PC-3 (cell line): ENCODE measurements at regions not wholly inside any gene's neighbourhood (a gene's known extent, or its start where the extent isn't known, plus 50 kb on each side); places are given as distances from the start of the nearest gene placed in this dataset.

ENCODE experiments used
- ATAC-seq: fragments of 200-7000 bp; cut with Tn5 transposase; 2 replicates; pipeline ENCODE4 v1.9.1; 2020; ENCODE audit warnings: mild to moderate bottlenecking, moderate library complexity
- BruUV-seq: library from RNA; stranded (reverse); fragments of 400-500 nt; replicated peaks from 2 replicates; lab custom pipeline; 2021; lab: Mats Ljungman, UMichigan
- CTCF ChIA-PET: fragments of 300-600 bp; sonication (Branson Sonifier 250); formaldehyde crosslinking; loops from one replicate; lab custom pipeline; 2022; ENCODE audit warnings: antibody characterized with exemption; lab: Charles Lee
- POLR2A ChIA-PET: fragments of 300-600 bp; sonication (Branson Sonifier 250); formaldehyde crosslinking; loops from one replicate; lab custom pipeline; 2022; ENCODE audit warnings: antibody characterized with exemption; ENCODE audit not compliant: unreplicated experiment; lab: Charles Lee
- DNase-seq: peaks from one replicate; pipeline ENCODE4 v3.0.0-alpha.2; 2015
- H2AFZ ChIP-seq: fragments of 300-600 bp; sonication (generic); 2 replicates; pipeline ENCODE4 v1.6.0; 2016; ENCODE audit warnings: antibody characterized with exemption, low read length
- H3F3A ChIP-seq: fragments of 300-600 bp; sonication (generic); one replicate; pipeline ENCODE4 v1.6.0; 2017; ENCODE audit warnings: antibody characterized with exemption, low read length, control low read depth, mild to moderate bottlenecking; ENCODE audit not compliant: unreplicated experiment
- H3K27ac ChIP-seq: fragments of 300-600 bp; sonication (generic); 2 replicates; pipeline ENCODE4 v1.5.1; 2016; ENCODE audit warnings: mild to moderate bottlenecking, low read length
- H3K27me3 ChIP-seq: fragments of 300-600 bp; sonication (generic); 2 replicates; pipeline ENCODE4 v1.6.1; 2016; ENCODE audit warnings: low read length, mixed read lengths
- H3K36me3 ChIP-seq: fragments of 300-600 bp; sonication (generic); 2 replicates; pipeline ENCODE4 v1.6.1; 2016; ENCODE audit warnings: low read depth, mixed run types, low read length, mixed read lengths
- H3K4me1 ChIP-seq: fragments of 300-600 bp; sonication (generic); 2 replicates; pipeline ENCODE4 v1.5.1; 2016; ENCODE audit warnings: low read length; ENCODE audit not compliant: insufficient read depth
- H3K4me2 ChIP-seq: fragments of 300-600 bp; sonication (generic); 2 replicates; pipeline ENCODE4 v1.6.0; 2016; ENCODE audit warnings: low read length
- H3K4me3 ChIP-seq: fragments of 300-600 bp; sonication (generic); 2 replicates; pipeline ENCODE4 v1.5.1; 2016; ENCODE audit warnings: mild to moderate bottlenecking, low read length, mixed read lengths
- H3K79me2 ChIP-seq: fragments of 300-600 bp; sonication (generic); 2 replicates; pipeline ENCODE4 v1.6.1; 2017; ENCODE audit warnings: low read length, mixed read lengths
- H3K9ac ChIP-seq: fragments of 300-600 bp; sonication (generic); 2 replicates; pipeline ENCODE4 v1.6.0; 2016; ENCODE audit warnings: mild to moderate bottlenecking, low read length
- H3K9me2 ChIP-seq: fragments of 300-600 bp; sonication (generic); replicated peaks from 2 replicates; pipeline ENCODE4 v1.6.1; 2016; ENCODE audit warnings: mixed run types, low read length, mixed read lengths
- H3K9me3 ChIP-seq: fragments of 300-600 bp; sonication (generic); 2 replicates; pipeline ENCODE4 v1.6.1; 2016; ENCODE audit warnings: low read length, mixed read lengths
- H4K20me1 ChIP-seq: fragments of 300-600 bp; sonication (generic); 2 replicates; pipeline ENCODE4 v1.6.1; 2016; ENCODE audit warnings: low read length, mixed read lengths
- EZH2 ChIP-seq: fragments of 300-600 bp; sonication (generic); IDR thresholded peaks from one replicate; pipeline ENCODE4 v1.6.1; 2017; ENCODE audit warnings: antibody characterized with exemption, mild to moderate bottlenecking, low read length; ENCODE audit not compliant: unreplicated experiment
- EZH2phosphoT487 ChIP-seq: fragments of 300-600 bp; sonication (generic); IDR thresholded peaks from 2 replicates; pipeline ENCODE4 v1.6.1; 2018; ENCODE audit warnings: mild to moderate bottlenecking, antibody characterized with exemption, low read length, borderline replicate concordance
- intact Hi-C: fragments of 100-400 bp; cut with micrococcal nuclease; formaldehyde crosslinking; loops from 2 replicates; pipeline ENCODE4 v1.9.0; 2023
- TF ChIP-seq, protein P1 (sequence below): fragments of 300-600 bp; sonication (generic); conservative IDR thresholded peaks from 2 replicates; pipeline ENCODE4 v1.5.1; 2017; ENCODE audit warnings: antibody characterized with exemption, low read depth, mild to moderate bottlenecking, low read length

DNA sequence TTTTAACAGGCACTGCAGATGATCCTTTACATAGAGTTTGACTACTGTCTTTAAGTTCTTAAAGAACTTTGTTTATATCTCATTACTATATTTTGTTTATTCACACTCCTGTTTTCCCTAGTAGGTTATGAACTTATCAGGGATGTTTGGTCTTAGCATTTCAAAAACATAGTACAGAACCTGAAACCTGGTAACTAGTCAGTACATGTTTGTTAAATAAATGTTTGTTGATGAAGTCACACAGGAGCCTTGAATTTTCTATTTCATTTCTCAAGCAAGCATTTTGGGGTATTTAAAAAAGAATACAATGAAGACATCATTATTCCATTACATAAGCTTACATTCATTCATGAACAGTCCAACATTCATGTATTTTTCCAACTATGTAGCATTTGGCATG lies 280.3 kb upstream of the ZSWIM2 start:
- no peaks in the 10 kb centered on the region for H3K4me1 ChIP-seq
- no peaks in the 10 kb centered on the region for H3K9me2 ChIP-seq
- H3K79me2 ChIP-seq: no peaks in the 10 kb centered on the region
- H3K27ac ChIP-seq: no peak overlapping the region
- H3K4me3 ChIP-seq: no peak overlapping the region
- no peaks in the 10 kb centered on the region for H3F3A ChIP-seq
- H3K9ac ChIP-seq: no peak overlapping the region
- BruUV-seq: no TSS peak
- no peaks in the 10 kb centered on the region for H3K9me3 ChIP-seq
- H3K4me2 ChIP-seq: no peak overlapping the region
- TF ChIP-seq EZH2phosphoT487: no peak
- TF ChIP-seq EZH2: no peak
- intact Hi-C loops: no loop called here
- ChIA-PET CTCF (no interaction called here), POLR2A (no interaction called here)
- no peak for ATAC-seq
- H4K20me1 ChIP-seq: no peaks in the 10 kb centered on the region
- no peak overlapping the region for H2AFZ ChIP-seq
- H3K27me3 ChIP-seq: peaks cover 11% of the 10 kb centered on the region; the same call in 1 of the 2 replicates
- no peak for DNase-seq
- no peaks in the 10 kb centered on the region for H3K36me3 ChIP-seq

DNA sequence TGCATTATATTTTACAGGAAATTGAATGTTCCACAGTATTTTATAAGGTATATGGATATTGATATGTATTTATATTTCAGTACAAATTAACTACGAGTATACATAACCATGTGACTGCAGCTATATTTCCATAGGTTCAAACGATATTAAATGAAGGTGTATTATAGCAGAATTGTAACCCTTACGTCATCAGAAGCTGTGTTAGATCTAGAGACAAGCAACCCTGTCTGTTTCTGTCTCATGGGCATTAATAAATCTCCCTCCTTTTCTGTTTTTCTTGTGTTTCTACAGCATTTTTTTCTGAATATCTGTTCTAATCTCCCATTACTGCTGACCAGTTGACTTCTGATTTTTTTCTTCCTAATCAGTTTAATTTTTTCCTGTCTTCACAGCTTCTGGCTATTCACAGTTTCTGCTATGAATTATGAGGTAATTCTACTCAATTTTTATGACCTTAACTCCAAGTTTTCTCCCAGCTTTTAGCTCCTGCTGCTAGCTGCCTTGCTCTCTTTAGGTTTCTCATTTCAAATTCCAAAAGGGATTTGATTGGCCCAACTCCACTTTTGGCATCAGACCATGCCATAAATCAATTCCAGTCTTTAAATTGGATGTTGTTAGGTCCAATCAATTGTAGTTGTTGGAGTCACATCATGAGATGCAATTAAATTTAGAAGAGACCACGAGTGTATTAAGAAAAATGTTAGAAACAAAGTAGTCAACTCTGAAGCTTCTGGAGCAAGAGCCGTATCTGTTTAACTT lies 277.5 kb upstream of the ZSWIM2 start:
- no peak overlapping the region for H3K4me3 ChIP-seq
- ChIA-PET CTCF (no interaction called here), POLR2A (no interaction called here)
- intact Hi-C loops: no loop called here
- H3K27me3 ChIP-seq: peaks cover 11% of the 10 kb centered on the region; the same call in 1 of the 2 replicates
- no peak overlapping the region for H3K27ac ChIP-seq
- H4K20me1 ChIP-seq: no peaks in the 10 kb centered on the region
- H3K9me2 ChIP-seq: no peaks in the 10 kb centered on the region
- H3F3A ChIP-seq: no peaks in the 10 kb centered on the region
- ATAC-seq (no peak), DNase-seq (no peak)
- H3K9ac ChIP-seq: no peak overlapping the region
- TF ChIP-seq EZH2phosphoT487 (no peak), EZH2 (no peak)
- TF ChIP-seq, protein P1, sequence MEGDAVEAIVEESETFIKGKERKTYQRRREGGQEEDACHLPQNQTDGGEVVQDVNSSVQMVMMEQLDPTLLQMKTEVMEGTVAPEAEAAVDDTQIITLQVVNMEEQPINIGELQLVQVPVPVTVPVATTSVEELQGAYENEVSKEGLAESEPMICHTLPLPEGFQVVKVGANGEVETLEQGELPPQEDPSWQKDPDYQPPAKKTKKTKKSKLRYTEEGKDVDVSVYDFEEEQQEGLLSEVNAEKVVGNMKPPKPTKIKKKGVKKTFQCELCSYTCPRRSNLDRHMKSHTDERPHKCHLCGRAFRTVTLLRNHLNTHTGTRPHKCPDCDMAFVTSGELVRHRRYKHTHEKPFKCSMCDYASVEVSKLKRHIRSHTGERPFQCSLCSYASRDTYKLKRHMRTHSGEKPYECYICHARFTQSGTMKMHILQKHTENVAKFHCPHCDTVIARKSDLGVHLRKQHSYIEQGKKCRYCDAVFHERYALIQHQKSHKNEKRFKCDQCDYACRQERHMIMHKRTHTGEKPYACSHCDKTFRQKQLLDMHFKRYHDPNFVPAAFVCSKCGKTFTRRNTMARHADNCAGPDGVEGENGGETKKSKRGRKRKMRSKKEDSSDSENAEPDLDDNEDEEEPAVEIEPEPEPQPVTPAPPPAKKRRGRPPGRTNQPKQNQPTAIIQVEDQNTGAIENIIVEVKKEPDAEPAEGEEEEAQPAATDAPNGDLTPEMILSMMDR: no peak
- no peaks in the 10 kb centered on the region for H3K9me3 ChIP-seq
- H2AFZ ChIP-seq: no peak overlapping the region
- no peaks in the 10 kb centered on the region for H3K79me2 ChIP-seq
- no peak overlapping the region for H3K4me2 ChIP-seq
- H3K36me3 ChIP-seq: no peaks in the 10 kb centered on the region
- BruUV-seq: no TSS peak
- H3K4me1 ChIP-seq: no peaks in the 10 kb centered on the region

DNA sequence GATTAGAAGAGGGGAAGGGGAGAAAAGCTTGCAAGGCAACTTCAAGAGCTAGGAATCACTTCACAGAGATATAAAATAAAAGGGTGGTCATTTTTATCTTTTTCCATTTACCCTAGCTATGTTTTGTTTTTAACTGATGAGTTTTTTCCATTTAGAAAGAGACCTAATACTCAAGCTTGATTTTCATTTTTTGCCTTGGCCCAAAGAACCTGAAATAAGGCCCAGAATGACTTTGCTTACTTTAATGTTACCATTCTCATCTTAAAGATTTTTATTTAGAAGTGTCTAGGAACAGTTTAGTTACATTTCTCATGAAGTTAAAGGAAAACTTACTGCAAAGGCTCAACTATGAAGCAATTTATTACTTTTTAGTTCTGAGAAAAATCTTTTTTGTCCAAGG lies 276.3 kb upstream of the ZSWIM2 start:
- Histone ChIP-seq H3K4me3 (no peak overlapping the region), H2AFZ (no peak overlapping the region), H3K9ac (no peak overlapping the region), H3K27ac (no peak overlapping the region), H3K9me3 (no peaks in the 10 kb centered on the region), H3F3A (no peaks in the 10 kb centered on the region), H3K9me2 (no peaks in the 10 kb centered on the region), H3K4me1 (no peaks in the 10 kb centered on the region), H4K20me1 (no peaks in the 10 kb centered on the region), H3K36me3 (no peaks in the 10 kb centered on the region), H3K79me2 (no peaks in the 10 kb centered on the region), H3K4me2 (no peak overlapping the region), H3K27me3 (peaks cover 11% of the 10 kb centered on the region; the same call in 1 of the 2 replicates)
- no peak for TF ChIP-seq EZH2
- TF ChIP-seq EZH2phosphoT487: no peak
- TF ChIP-seq, protein P1: no peak
- no TSS peak for BruUV-seq
- no peak for ATAC-seq
- CTCF ChIA-PET: no interaction called here
- no peak for DNase-seq
- intact Hi-C loops: no loop called here
- POLR2A ChIA-PET: no interaction called here
